ENCODE measurements at regions not wholly inside any gene's neighbourhood (a gene's known extent, or its start where the extent isn't known, plus 50 kb on each side); places are given as distances from the start of the nearest gene placed in this dataset.

DNA sequence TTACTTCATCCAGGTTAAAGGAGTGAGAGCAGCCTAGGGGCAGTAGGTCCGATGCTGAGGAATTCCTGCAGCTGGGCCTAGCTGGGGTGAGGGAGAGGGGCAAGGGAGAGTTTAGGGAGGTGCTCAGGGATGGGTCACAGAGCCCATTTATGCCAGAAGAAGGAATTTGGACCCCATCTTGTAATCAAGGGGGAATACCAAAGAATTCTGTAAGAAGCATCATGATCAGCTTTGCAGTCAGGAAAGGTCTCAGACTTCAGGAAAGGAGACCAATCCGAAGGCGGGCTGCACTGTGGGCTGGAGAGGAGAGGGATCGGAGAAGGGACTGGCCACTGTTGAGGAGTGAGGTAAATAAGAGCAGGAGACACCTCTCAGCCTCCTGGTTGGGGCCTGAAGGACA is 566.6 kb upstream of the MGMT start:
- TF ChIP-seq, protein P1, sequence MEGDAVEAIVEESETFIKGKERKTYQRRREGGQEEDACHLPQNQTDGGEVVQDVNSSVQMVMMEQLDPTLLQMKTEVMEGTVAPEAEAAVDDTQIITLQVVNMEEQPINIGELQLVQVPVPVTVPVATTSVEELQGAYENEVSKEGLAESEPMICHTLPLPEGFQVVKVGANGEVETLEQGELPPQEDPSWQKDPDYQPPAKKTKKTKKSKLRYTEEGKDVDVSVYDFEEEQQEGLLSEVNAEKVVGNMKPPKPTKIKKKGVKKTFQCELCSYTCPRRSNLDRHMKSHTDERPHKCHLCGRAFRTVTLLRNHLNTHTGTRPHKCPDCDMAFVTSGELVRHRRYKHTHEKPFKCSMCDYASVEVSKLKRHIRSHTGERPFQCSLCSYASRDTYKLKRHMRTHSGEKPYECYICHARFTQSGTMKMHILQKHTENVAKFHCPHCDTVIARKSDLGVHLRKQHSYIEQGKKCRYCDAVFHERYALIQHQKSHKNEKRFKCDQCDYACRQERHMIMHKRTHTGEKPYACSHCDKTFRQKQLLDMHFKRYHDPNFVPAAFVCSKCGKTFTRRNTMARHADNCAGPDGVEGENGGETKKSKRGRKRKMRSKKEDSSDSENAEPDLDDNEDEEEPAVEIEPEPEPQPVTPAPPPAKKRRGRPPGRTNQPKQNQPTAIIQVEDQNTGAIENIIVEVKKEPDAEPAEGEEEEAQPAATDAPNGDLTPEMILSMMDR (IDR thresholded peaks at IDR 0.05; ENCODE audit: borderline replicate concordance, extremely low read depth, low read length, poor library complexity, severe bottlenecking) = no peak
- no peak for TF ChIP-seq EZH2 (IDR thresholded peaks at IDR 0.05; ENCODE audit: borderline replicate concordance, low read depth, low read length, severe bottlenecking)
